Neural progenitor cell (in vitro differentiated cells): ENCODE measurements at regions not wholly inside any gene's neighbourhood (a gene's known extent, or its start where the extent isn't known, plus 50 kb on each side); places are given as distances from the start of the nearest gene placed in this dataset.
"Not testable (repeated sequence)": the region's sequence is repeated elsewhere in the genome, so short reads cannot be mapped to it uniquely, and the experiment has no call there.

Experiments used
- DNase-seq: peaks from one replicate; pipeline ENCODE4 v3.0.0-alpha.2; 2016; ENCODE audit warnings: low spot score
- H2AFZ ChIP-seq: fragments of 200-600 bp; sonication (generic); replicated peaks from 2 replicates; pipeline ENCODE4 v1.6.1; 2016; ENCODE audit warnings: antibody characterized with exemption
- H3F3A ChIP-seq: fragments of 200-600 bp; sonication (generic); 2 replicates; pipeline ENCODE4 v1.6.1; 2016; ENCODE audit warnings: antibody characterized with exemption, low read depth
- H3K27ac ChIP-seq: fragments of 200-600 bp; sonication (generic); 2 replicates; pipeline ENCODE4 v1.5.1; 2016; ENCODE audit warnings: mild to moderate bottlenecking
- H3K27me3 ChIP-seq: fragments of 200-600 bp; sonication (generic); 2 replicates; pipeline ENCODE4 v1.6.1; 2016; ENCODE audit warnings: mild to moderate bottlenecking, moderate library complexity
- H3K36me3 ChIP-seq: fragments of 200-600 bp; sonication (generic); 2 replicates; pipeline ENCODE4 v1.5.1; 2016
- H3K4me1 ChIP-seq: fragments of 200-600 bp; sonication (generic); 2 replicates; pipeline ENCODE4 v1.6.1; 2016; ENCODE audit warnings: mixed run types
- H3K4me2 ChIP-seq: fragments of 200-600 bp; sonication (generic); 2 replicates; pipeline ENCODE4 v1.6.1; 2016
- H3K4me3 ChIP-seq: fragments of 200-600 bp; sonication (generic); 2 replicates; pipeline ENCODE4 v1.5.1; 2016
- H3K79me2 ChIP-seq: fragments of 200-600 bp; sonication (generic); 2 replicates; pipeline ENCODE4 v1.6.1; 2016; ENCODE audit warnings: low read depth
- H3K9ac ChIP-seq: fragments of 200-600 bp; sonication (generic); 2 replicates; pipeline ENCODE4 v1.6.1; 2016
- H3K9me3 ChIP-seq: fragments of 200-600 bp; sonication (generic); 2 replicates; pipeline ENCODE4 v1.5.1; 2016; ENCODE audit warnings: low read depth
- H4K20me1 ChIP-seq: fragments of 200-600 bp; sonication (generic); 2 replicates; pipeline ENCODE4 v1.6.1; 2016; ENCODE audit warnings: low read depth
- H3K27ac Mint-ChIP-seq: 3 replicates; pipeline ENCODE4 v1.8.0; 2021; ENCODE audit warnings: mixed read lengths
- H3K27me3 Mint-ChIP-seq: 2 replicates; pipeline ENCODE4 v1.8.0; 2022; ENCODE audit warnings: low read depth, mild to moderate bottlenecking, inconsistent platforms, moderate library complexity, mixed read lengths; ENCODE audit not compliant: insufficient read depth
- H3K36me3 Mint-ChIP-seq: 3 replicates; pipeline ENCODE4 v1.8.0; 2021; ENCODE audit warnings: mixed read lengths
- H3K4me1 Mint-ChIP-seq: 3 replicates; pipeline ENCODE4 v1.8.0; 2021; ENCODE audit warnings: mixed read lengths
- H3K4me3 Mint-ChIP-seq: 3 replicates; pipeline ENCODE4 v1.8.0; 2021; ENCODE audit warnings: mild to moderate bottlenecking, moderate library complexity, mixed read lengths
- H3K9me3 Mint-ChIP-seq: 3 replicates; pipeline ENCODE4 v1.8.0; 2020; ENCODE audit warnings: mixed read lengths
- CTCF ChIP-seq: fragments of 200-600 bp; sonication (generic); IDR thresholded peaks from 2 replicates; pipeline ENCODE4 v1.5.1; 2017; ENCODE audit warnings: antibody characterized with exemption, mild to moderate bottlenecking
- EZH2 ChIP-seq: fragments of 200-600 bp; sonication (generic); IDR thresholded peaks from 2 replicates; pipeline ENCODE4 v1.6.1; 2017; ENCODE audit warnings: antibody characterized with exemption, mild to moderate bottlenecking, moderate library complexity
- EZH2phosphoT487 ChIP-seq: fragments of 200-600 bp; sonication (generic); IDR thresholded peaks from 2 replicates; pipeline ENCODE4 v1.6.1; 2017; ENCODE audit warnings: antibody characterized with exemption

GRCh38 chr5:97998941-97999340, 774.5 kb upstream of the RGMB start:
- no peak overlapping the region for H3K4me3 Mint-ChIP-seq
- H3K9me3 Mint-ChIP-seq, result peaks cover 5% of the 10 kb centered on the region
- DNase-seq, result peak; percentile 62
- Histone ChIP-seq H3K9me3 (no peaks in the 10 kb centered on the region), H3K79me2 (no peaks in the 10 kb centered on the region), H4K20me1 (no peaks in the 10 kb centered on the region), H3F3A (no peaks in the 10 kb centered on the region), H3K9ac (no peak overlapping the region), H3K4me3 (no peak overlapping the region), H3K4me1 (peaks cover 13% of the 10 kb centered on the region), H3K27ac (no peak overlapping the region), H2AFZ (no peak overlapping the region), H3K4me2 (peak overlapping the region; percentile 60), H3K36me3 (no peaks in the 10 kb centered on the region), H3K27me3 (no peaks in the 10 kb centered on the region)
- H3K27me3 Mint-ChIP-seq, result no peaks in the 10 kb centered on the region
- peak overlapping the region; percentile 30 for H3K27ac Mint-ChIP-seq
- H3K36me3 Mint-ChIP-seq, result no peaks in the 10 kb centered on the region
- peaks cover 2% of the 10 kb centered on the region for H3K4me1 Mint-ChIP-seq
- TF ChIP-seq EZH2phosphoT487, result no peak
- TF ChIP-seq CTCF, result no peak
- no peak for TF ChIP-seq EZH2

- Mint-ChIP-seq H3K4me3 (no peak overlapping the region), H3K27ac (no peak overlapping the region), H3K4me1 (no peaks in the 10 kb centered on the region), H3K9me3 (peaks cover 4% of the 10 kb centered on the region), H3K36me3 (no peaks in the 10 kb centered on the region), H3K27me3 (no peaks in the 10 kb centered on the region)
- Histone ChIP-seq H3K9ac (no peak overlapping the region), H3K9me3 (no peaks in the 10 kb centered on the region), H3F3A (no peaks in the 10 kb centered on the region), H2AFZ (no peak overlapping the region), H3K27ac (no peak overlapping the region), H3K4me3 (no peak overlapping the region), H4K20me1 (no peaks in the 10 kb centered on the region), H3K4me2 (no peak overlapping the region), H3K36me3 (no peaks in the 10 kb centered on the region), H3K4me1 (peaks cover 1% of the 10 kb centered on the region), H3K79me2 (no peaks in the 10 kb centered on the region), H3K27me3 (no peaks in the 10 kb centered on the region)
- TF ChIP-seq EZH2phosphoT487, result no peak
- no peak for TF ChIP-seq EZH2
- no peak for TF ChIP-seq CTCF
- no peak for DNase-seq
These were observed 769.0 kb upstream of the RGMB start for GRCh38 chr5:98004463-98004862.

- Histone ChIP-seq H3K9ac (no peak overlapping the region), H3K4me2 (no peak overlapping the region), H3K79me2 (no peaks in the 10 kb centered on the region), H3F3A (no peaks in the 10 kb centered on the region), H3K36me3 (no peaks in the 10 kb centered on the region), H4K20me1 (no peaks in the 10 kb centered on the region), H3K27me3 (no peaks in the 10 kb centered on the region), H2AFZ (peak overlapping the region; percentile 46), H3K27ac (no peak overlapping the region), H3K4me3 (no peak overlapping the region), H3K4me1 (peaks cover 10% of the 10 kb centered on the region), H3K9me3 (no peaks in the 10 kb centered on the region)
- no peak for DNase-seq
- no peaks in the 10 kb centered on the region for H3K36me3 Mint-ChIP-seq
- TF ChIP-seq EZH2 (no peak), EZH2phosphoT487 (no peak), CTCF (no peak)
- H3K27ac Mint-ChIP-seq, result no peak overlapping the region
- H3K4me3 Mint-ChIP-seq, result no peak overlapping the region
- H3K4me1 Mint-ChIP-seq, result no peaks in the 10 kb centered on the region
- no peaks in the 10 kb centered on the region for H3K27me3 Mint-ChIP-seq
- H3K9me3 Mint-ChIP-seq, result no peaks in the 10 kb centered on the region
These were observed 756.7 kb upstream of the RGMB start for GRCh38 chr5:98016771-98017170.

GRCh38 chr5:98030273-98030672, 743.2 kb upstream of the RGMB start:
- not testable (repeated sequence) for H3K4me3 ChIP-seq, H3K4me2 ChIP-seq, H3K9me3 Mint-ChIP-seq, H3K9me3 ChIP-seq, H3K36me3 ChIP-seq, H3K27ac Mint-ChIP-seq, H3F3A ChIP-seq, H4K20me1 ChIP-seq, H3K27me3 ChIP-seq, H3K4me1 Mint-ChIP-seq, H3K79me2 ChIP-seq, DNase-seq, H3K4me1 ChIP-seq, H2AFZ ChIP-seq, H3K36me3 Mint-ChIP-seq, H3K9ac ChIP-seq, H3K4me3 Mint-ChIP-seq, H3K27ac ChIP-seq, H3K27me3 Mint-ChIP-seq
- TF ChIP-seq CTCF, result peak; percentile 15

- not testable (repeated sequence) for H3K79me2 ChIP-seq, H3K9me3 Mint-ChIP-seq, H3K4me3 Mint-ChIP-seq, H3K4me1 Mint-ChIP-seq, H3K4me2 ChIP-seq, H3K27me3 Mint-ChIP-seq, H3K4me3 ChIP-seq, H3K4me1 ChIP-seq, H3K27me3 ChIP-seq, H3K9ac ChIP-seq, H2AFZ ChIP-seq, H3K27ac Mint-ChIP-seq, H4K20me1 ChIP-seq, DNase-seq, H3K9me3 ChIP-seq, H3K36me3 Mint-ChIP-seq, H3K27ac ChIP-seq, H3F3A ChIP-seq, H3K36me3 ChIP-seq
These were observed 742.4 kb upstream of the RGMB start for GRCh38 chr5:98031036-98031435.
